Activated CD8-positive, alpha-beta T cell treated with anti-CD3 and anti-CD28 coated beads for 36 hours (primary cell): ENCODE measurements at regions not wholly inside any gene's neighbourhood (a gene's known extent, or its start where the extent isn't known, plus 50 kb on each side); places are given as distances from the start of the nearest gene placed in this dataset.

Experiments used
- ATAC-seq: fragments of 200-7000 bp; cut with Tn5 transposase; one replicate; pipeline ENCODE4 v1.10.0; 2021; ENCODE audit warnings: mild to moderate bottlenecking, moderate library complexity
- CTCF ChIA-PET: fragments of 350-600 bp; sonication (Branson Sonifier 250); formaldehyde crosslinking; loops from one replicate; lab custom pipeline; 2021; ENCODE audit warnings: antibody characterized with exemption; lab: Charles Lee
- POLR2A ChIA-PET: fragments of 350-600 bp; sonication (Branson Sonifier 250); formaldehyde crosslinking; loops from one replicate; lab custom pipeline; 2021; ENCODE audit warnings: antibody characterized with exemption; lab: Charles Lee
- DNase-seq: peaks from one replicate; pipeline ENCODE4 v3.0.0-alpha.2; 2020
- H3K27ac Mint-ChIP-seq: one replicate; pipeline ENCODE4 v1.8.0; 2021; ENCODE audit warnings: mild to moderate bottlenecking, mixed read lengths
- H3K27me3 Mint-ChIP-seq: one replicate; pipeline ENCODE4 v1.8.0; 2021; ENCODE audit warnings: mixed read lengths
- H3K36me3 Mint-ChIP-seq: one replicate; pipeline ENCODE4 v1.8.0; 2021; ENCODE audit warnings: low read depth, mixed read lengths
- H3K4me1 Mint-ChIP-seq: one replicate; pipeline ENCODE4 v1.8.0; 2021; ENCODE audit warnings: low read depth, mixed read lengths
- H3K4me3 Mint-ChIP-seq: one replicate; pipeline ENCODE4 v1.8.0; 2021; ENCODE audit warnings: mild to moderate bottlenecking, moderate library complexity, mixed read lengths
- H3K9me3 Mint-ChIP-seq: one replicate; pipeline ENCODE4 v1.8.0; 2021; ENCODE audit warnings: mixed read lengths
- intact Hi-C: fragments of 100-400 bp; cut with micrococcal nuclease; formaldehyde crosslinking; loops from one replicate; pipeline ENCODE4 v1.10.0; 2022
- TF ChIP-seq, protein P1 (sequence below): fragments of 200-600 bp; IDR thresholded peaks from one replicate; pipeline ENCODE4 v1.8.0; 2022; ENCODE audit warnings: antibody characterized with exemption, mild to moderate bottlenecking

DNA sequence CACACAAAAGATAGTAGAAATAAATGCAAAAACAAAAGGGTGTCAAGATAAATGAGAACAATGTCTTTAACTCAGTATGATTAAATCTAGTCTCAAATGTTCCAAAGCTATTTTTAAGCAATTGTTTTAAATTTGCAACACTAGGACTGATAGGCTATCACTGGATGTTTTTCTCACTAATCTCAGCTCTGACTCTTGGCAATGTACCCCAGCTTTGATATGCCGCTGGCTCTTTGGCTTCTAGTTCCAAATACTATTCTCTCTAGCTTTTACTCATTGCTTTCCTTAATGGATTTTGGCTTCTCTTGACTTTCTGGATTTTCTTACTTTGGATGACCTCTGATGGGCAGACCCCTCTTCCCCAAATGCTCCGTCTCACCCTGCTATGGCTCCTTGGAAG lies 116.0 kb upstream of the SLC35B3 start:
- ChIA-PET POLR2A (no interaction called here), CTCF (no interaction called here)
- H3K9me3 Mint-ChIP-seq = no peaks in the 10 kb centered on the region
- DNase-seq = no peak
- no peak for ATAC-seq
- no peak overlapping the region for H3K27ac Mint-ChIP-seq
- intact Hi-C loops = no loop called here
- TF ChIP-seq, protein P1, sequence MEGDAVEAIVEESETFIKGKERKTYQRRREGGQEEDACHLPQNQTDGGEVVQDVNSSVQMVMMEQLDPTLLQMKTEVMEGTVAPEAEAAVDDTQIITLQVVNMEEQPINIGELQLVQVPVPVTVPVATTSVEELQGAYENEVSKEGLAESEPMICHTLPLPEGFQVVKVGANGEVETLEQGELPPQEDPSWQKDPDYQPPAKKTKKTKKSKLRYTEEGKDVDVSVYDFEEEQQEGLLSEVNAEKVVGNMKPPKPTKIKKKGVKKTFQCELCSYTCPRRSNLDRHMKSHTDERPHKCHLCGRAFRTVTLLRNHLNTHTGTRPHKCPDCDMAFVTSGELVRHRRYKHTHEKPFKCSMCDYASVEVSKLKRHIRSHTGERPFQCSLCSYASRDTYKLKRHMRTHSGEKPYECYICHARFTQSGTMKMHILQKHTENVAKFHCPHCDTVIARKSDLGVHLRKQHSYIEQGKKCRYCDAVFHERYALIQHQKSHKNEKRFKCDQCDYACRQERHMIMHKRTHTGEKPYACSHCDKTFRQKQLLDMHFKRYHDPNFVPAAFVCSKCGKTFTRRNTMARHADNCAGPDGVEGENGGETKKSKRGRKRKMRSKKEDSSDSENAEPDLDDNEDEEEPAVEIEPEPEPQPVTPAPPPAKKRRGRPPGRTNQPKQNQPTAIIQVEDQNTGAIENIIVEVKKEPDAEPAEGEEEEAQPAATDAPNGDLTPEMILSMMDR = no peak
- peaks cover 4% of the 10 kb centered on the region for H3K27me3 Mint-ChIP-seq
- no peak overlapping the region for H3K4me3 Mint-ChIP-seq
- H3K4me1 Mint-ChIP-seq = no peaks in the 10 kb centered on the region
- no peaks in the 10 kb centered on the region for H3K36me3 Mint-ChIP-seq

- no peaks in the 10 kb centered on the region for H3K36me3 Mint-ChIP-seq
- intact Hi-C loops = no loop called here
- ChIA-PET POLR2A (no interaction called here), CTCF (no interaction called here)
- H3K4me1 Mint-ChIP-seq = no peaks in the 10 kb centered on the region
- no peak for DNase-seq
- H3K27me3 Mint-ChIP-seq = peaks cover 4% of the 10 kb centered on the region
- no peak overlapping the region for H3K4me3 Mint-ChIP-seq
- TF ChIP-seq, protein P1 = no peak
- no peaks in the 10 kb centered on the region for H3K9me3 Mint-ChIP-seq
- no peak for ATAC-seq
- no peak overlapping the region for H3K27ac Mint-ChIP-seq
These were observed 113.9 kb upstream of the SLC35B3 start for GRCh38 chr6:8549074-8549790.

DNA sequence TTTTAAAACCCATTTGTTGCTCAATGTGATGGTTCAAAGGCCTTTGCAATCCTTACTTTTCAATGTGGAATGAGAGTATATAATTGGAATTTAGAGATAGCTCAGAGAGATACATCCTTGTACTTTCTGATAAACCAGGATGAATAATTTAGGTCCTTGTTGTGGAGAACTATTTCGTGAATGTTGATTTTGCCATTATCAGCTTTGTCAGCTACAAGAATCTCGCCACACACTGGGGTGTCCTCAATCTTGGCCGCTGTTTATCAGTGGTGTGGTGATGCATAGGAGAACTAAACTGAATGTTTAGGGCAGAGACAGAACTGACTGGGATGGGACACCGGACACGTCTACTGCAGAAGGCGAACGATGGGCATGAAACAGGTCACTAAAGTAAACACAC lies 111.2 kb upstream of the SLC35B3 start:
- no peak for ATAC-seq
- peaks cover 1% of the 10 kb centered on the region for H3K9me3 Mint-ChIP-seq
- DNase-seq = no peak
- TF ChIP-seq, protein P1 = no peak
- peaks cover 4% of the 10 kb centered on the region for H3K27me3 Mint-ChIP-seq
- no peak overlapping the region for H3K27ac Mint-ChIP-seq
- no peaks in the 10 kb centered on the region for H3K36me3 Mint-ChIP-seq
- ChIA-PET POLR2A (no interaction called here), CTCF (no interaction called here)
- H3K4me1 Mint-ChIP-seq = no peaks in the 10 kb centered on the region
- no peak overlapping the region for H3K4me3 Mint-ChIP-seq
- intact Hi-C loops = no loop called here

- Mint-ChIP-seq H3K36me3 (no peaks in the 10 kb centered on the region), H3K9me3 (peaks cover 7% of the 10 kb centered on the region), H3K4me1 (no peaks in the 10 kb centered on the region), H3K27me3 (peaks cover 4% of the 10 kb centered on the region), H3K27ac (no peak overlapping the region), H3K4me3 (no peak overlapping the region)
- intact Hi-C loops = no loop called here
- CTCF ChIA-PET = no interaction called here
- TF ChIP-seq, protein P1 = no peak
- DNase-seq (no peak), ATAC-seq (no peak)
- POLR2A ChIA-PET = no interaction called here
These were observed 110.0 kb upstream of the SLC35B3 start for GRCh38 chr6:8545336-8545735.

GRCh38 chr6:8543714-8544113 lies 108.4 kb upstream of the SLC35B3 start:
- Mint-ChIP-seq H3K4me1 (no peaks in the 10 kb centered on the region), H3K27me3 (peaks cover 1% of the 10 kb centered on the region), H3K27ac (no peak overlapping the region), H3K9me3 (peaks cover 17% of the 10 kb centered on the region), H3K36me3 (no peaks in the 10 kb centered on the region), H3K4me3 (no peak overlapping the region)
- CTCF ChIA-PET = no interaction called here
- POLR2A ChIA-PET = no interaction called here
- ATAC-seq (no peak), DNase-seq (no peak)
- TF ChIP-seq, protein P1 = no peak
- intact Hi-C loops = no loop called here
